K562 (cell line): ENCODE measurements at regions not wholly inside any gene's neighbourhood (a gene's known extent, or its start where the extent isn't known, plus 50 kb on each side); places are given as distances from the start of the nearest gene placed in this dataset.

Source experiments
- ATF2 ChIP-seq: sonication (generic); formaldehyde crosslinking; IDR thresholded peaks from 2 replicates; pipeline ENCODE4 v1.8.1; 2022; ENCODE audit warnings: missing genetic modification reagents
- CEBPG ChIP-seq, 3 experiments: fragments of 200-800 bp in 1 of 3; sonication (Bioruptor generic) in 1 of 3; sonication (generic) in 1 of 3; formaldehyde crosslinking in 1 of 3; IDR thresholded peaks in 2 of 3; conservative IDR thresholded peaks in 1 of 3; 2 replicates each; pipeline versions ENCODE4 v1.6.1 to v1.8.0; 2016 to 2022; ENCODE audit warnings: missing compliant biosample characterization in 2 of 3, missing genetic modification characterization in 2 of 3, mild to moderate bottlenecking in 1 of 3, missing genetic modification reagents in 1 of 3
- EWSR1 ChIP-seq: fragments of 450-650 bp; IDR thresholded peaks from 2 replicates; pipeline ENCODE4 v1.6.1; 2018; ENCODE audit warnings: borderline replicate concordance, mild to moderate bottlenecking, low read depth, moderate library complexity; ENCODE audit not compliant: partially characterized antibody
- EZH2 ChIP-seq: IDR thresholded peaks from 2 replicates; pipeline ENCODE4 v1.6.1; 2012; ENCODE audit warnings: low read depth, mild to moderate bottlenecking, inconsistent platforms, low read length, borderline replicate concordance
- GATA2 ChIP-seq: sonication (generic); formaldehyde crosslinking; IDR thresholded peaks from 2 replicates; pipeline ENCODE4 v1.4.0; 2020; ENCODE audit warnings: mild to moderate bottlenecking, missing genetic modification reagents
- MIER1 ChIP-seq: fragments of 450-650 bp; IDR thresholded peaks from 2 replicates; pipeline ENCODE4 v1.6.1; 2016; ENCODE audit warnings: antibody characterized with exemption, mild to moderate bottlenecking, low read depth
- MXI1 ChIP-seq: IDR thresholded peaks from 2 replicates; pipeline ENCODE4 v1.6.1; 2011; ENCODE audit warnings: low read depth, mild to moderate bottlenecking, improper control_type of control experiment, low read length
- POLR2A ChIP-seq: fragments of 450-650 bp; conservative IDR thresholded peaks from 2 replicates; pipeline ENCODE4 v1.6.1; 2016
- SMC3 ChIP-seq: conservative IDR thresholded peaks from 2 replicates; pipeline ENCODE4 v1.6.1; 2011; ENCODE audit warnings: low read depth, low read length, improper control_type of control experiment; ENCODE audit not compliant: insufficient read depth
- SP1 ChIP-seq: sonication (generic); formaldehyde crosslinking; IDR thresholded peaks from 2 replicates; pipeline ENCODE4 v1.8.1; 2022; ENCODE audit warnings: mild to moderate bottlenecking, missing genetic modification reagents
- TCF3 ChIP-seq: sonication (generic); formaldehyde crosslinking; IDR thresholded peaks from 2 replicates; pipeline ENCODE4 v1.4.0; 2020; ENCODE audit warnings: mild to moderate bottlenecking, missing genetic modification reagents

- TF ChIP-seq SP1 (CRISPR knock-in tag) (no peak), CEBPG (CRISPR knock-in tag; IDR thresholded peaks at IDR 0.05) (no peak), CEBPG (tag; conservative IDR thresholded peaks at IDR 0.05 in 1 of 2, IDR thresholded peaks at IDR 0.05 in 1 of 2) (no peak), ATF2 (CRISPR knock-in tag) (no peak), MXI1 (no peak), SMC3 (no peak), GATA2 (CRISPR knock-in tag) (no peak), EZH2 (no peak), MIER1 (no peak), EWSR1 (no peak), TCF3 (CRISPR knock-in tag) (no peak), POLR2A (no peak)
These were observed 178.6 kb upstream of the TPRG1 start for GRCh38 chr3:188993181-188993580.
